ENCODE measurements at regions not wholly inside any gene's neighbourhood (a gene's known extent, or its start where the extent isn't known, plus 50 kb on each side); places are given as distances from the start of the nearest gene placed in this dataset.
"Not testable (repeated sequence)": the region's sequence is repeated elsewhere in the genome, so short reads cannot be mapped to it uniquely, and the experiment has no call there.

- not testable (repeated sequence) for TF ChIP-seq CTCF, POLR2A (IDR thresholded peaks at IDR 0.05)
Measured at GRCh38 chr22:33989263-33989662, 69.0 kb upstream of the LARGE1 start.

All from body of pancreas (tissue), 4 donors.